ENCODE measurements at regions not wholly inside any gene's neighbourhood (a gene's known extent, or its start where the extent isn't known, plus 50 kb on each side); places are given as distances from the start of the nearest gene placed in this dataset.

DNA sequence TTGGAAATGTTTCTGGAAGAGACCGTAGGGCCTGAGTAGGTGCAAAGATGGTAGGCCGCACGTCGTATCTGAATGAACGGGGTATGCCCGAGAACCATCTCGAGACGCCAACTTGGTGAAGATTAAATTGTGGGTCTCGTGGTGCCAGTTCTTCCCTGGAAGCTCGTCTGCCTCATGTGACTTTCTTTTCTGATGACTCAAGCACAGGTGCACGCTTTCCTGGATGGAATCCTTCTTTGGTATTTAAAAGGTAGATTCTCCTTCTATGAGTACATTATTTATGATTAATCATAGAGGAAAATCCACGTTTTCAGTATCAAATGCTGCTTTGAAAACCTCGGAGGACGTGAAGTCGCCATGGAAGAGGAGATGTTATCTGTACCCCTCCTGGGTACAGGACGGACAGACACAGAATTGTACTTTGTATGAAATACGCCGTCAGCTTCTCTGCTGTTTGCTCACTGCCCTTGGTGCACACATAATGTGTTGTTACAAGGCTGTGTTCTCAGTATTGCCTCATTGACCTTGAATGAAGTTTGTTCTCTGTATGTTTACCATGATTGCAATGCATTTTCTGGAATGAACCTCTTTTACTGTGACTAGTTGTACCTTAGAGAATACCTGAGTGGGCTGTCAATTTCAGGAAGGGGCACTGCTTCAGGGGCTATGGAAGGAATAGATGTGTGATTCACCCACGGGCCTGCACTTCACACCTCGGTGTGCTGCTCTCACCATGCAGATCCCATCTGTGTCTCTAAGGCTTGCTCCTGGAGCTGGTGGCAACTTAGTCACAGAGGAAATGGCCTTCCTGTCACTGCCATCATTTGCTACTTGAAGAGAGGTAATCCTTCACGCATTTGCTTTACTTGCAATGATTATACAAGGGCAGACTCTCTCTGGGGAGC, 137.3 kb upstream of the RTL1 start:
- in situ Hi-C loops (cut with HindIII; ENCODE audit: low sequenced_read_pairs) = no loop called here
- DNase-seq (ENCODE audit: low read depth, low spot score) = no peak
- TF ChIP-seq, protein P1, sequence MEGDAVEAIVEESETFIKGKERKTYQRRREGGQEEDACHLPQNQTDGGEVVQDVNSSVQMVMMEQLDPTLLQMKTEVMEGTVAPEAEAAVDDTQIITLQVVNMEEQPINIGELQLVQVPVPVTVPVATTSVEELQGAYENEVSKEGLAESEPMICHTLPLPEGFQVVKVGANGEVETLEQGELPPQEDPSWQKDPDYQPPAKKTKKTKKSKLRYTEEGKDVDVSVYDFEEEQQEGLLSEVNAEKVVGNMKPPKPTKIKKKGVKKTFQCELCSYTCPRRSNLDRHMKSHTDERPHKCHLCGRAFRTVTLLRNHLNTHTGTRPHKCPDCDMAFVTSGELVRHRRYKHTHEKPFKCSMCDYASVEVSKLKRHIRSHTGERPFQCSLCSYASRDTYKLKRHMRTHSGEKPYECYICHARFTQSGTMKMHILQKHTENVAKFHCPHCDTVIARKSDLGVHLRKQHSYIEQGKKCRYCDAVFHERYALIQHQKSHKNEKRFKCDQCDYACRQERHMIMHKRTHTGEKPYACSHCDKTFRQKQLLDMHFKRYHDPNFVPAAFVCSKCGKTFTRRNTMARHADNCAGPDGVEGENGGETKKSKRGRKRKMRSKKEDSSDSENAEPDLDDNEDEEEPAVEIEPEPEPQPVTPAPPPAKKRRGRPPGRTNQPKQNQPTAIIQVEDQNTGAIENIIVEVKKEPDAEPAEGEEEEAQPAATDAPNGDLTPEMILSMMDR (IDR thresholded peaks at IDR 0.05; ENCODE audit: low read depth, low read length) = no peak
- no peak overlapping the region for H3K4me3 ChIP-seq (ENCODE audit: low read depth, low read length)

DNA sequence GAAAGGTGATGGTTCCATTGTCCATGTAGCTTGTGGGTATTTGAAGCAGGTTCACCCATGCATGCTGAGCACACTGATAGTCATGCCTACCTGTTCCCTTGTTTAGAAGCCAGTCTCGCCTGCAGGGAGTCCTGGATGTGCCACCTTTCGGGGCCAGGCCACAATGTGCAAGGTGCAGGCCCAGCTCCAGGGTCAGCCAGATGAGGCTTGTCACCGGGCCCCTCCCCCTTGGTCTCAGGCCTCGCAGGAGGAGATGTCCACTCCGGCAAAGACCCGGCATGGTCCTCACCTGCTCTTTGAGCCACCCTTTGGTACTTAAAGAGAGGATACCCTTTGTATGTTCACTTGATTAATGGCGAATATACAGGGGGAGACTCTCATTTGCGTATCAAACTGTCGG, 140.4 kb upstream of the RTL1 start:
- TF ChIP-seq, protein P1 (IDR thresholded peaks at IDR 0.05; ENCODE audit: low read depth, low read length) = no peak
- in situ Hi-C loops (cut with HindIII; ENCODE audit: low sequenced_read_pairs) = no loop called here
- H3K4me3 ChIP-seq (ENCODE audit: low read depth, low read length) = no peak overlapping the region
- no peak for DNase-seq (ENCODE audit: low read depth, low spot score)

- in situ Hi-C loops (cut with HindIII; ENCODE audit: low sequenced_read_pairs) = no loop called here
- no peak for DNase-seq (ENCODE audit: low read depth, low spot score)
- TF ChIP-seq, protein P1 (IDR thresholded peaks at IDR 0.05; ENCODE audit: low read depth, low read length) = no peak
- H3K4me3 ChIP-seq (ENCODE audit: low read depth, low read length) = no peak overlapping the region
Observed at GRCh38 chr14:101044741-101045140, 141.2 kb upstream of the RTL1 start.

- DNase-seq (ENCODE audit: low read depth, low spot score) = no peak
- in situ Hi-C loops (cut with HindIII; ENCODE audit: low sequenced_read_pairs) = no loop called here
- H3K4me3 ChIP-seq (ENCODE audit: low read depth, low read length) = no peak overlapping the region
- TF ChIP-seq, protein P1 (IDR thresholded peaks at IDR 0.05; ENCODE audit: low read depth, low read length) = no peak
Observed at GRCh38 chr14:101045511-101045910, 142.0 kb upstream of the RTL1 start.

DNA sequence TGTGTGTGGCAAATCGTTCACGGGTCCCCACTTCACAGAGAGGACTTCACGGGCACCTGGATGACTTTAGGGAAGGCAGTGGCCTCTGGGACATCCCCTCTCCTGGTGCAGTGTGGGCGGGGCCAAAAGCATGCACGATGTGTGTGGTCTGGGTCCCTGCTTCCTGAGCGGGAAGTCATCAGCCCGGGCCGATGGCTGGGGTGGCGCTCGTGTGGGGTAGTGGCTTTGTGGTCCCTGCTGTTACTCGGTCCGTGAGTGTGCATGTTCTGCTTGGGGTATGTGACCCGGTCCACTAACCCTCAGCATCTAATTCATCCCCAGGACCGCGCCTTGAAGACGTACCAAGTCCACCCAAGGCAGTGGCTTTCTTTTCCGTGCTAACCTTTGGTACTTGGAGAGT, 142.5 kb upstream of the RTL1 start:
- TF ChIP-seq, protein P1 (IDR thresholded peaks at IDR 0.05; ENCODE audit: low read depth, low read length) = no peak
- DNase-seq (ENCODE audit: low read depth, low spot score) = no peak
- in situ Hi-C loops (cut with HindIII; ENCODE audit: low sequenced_read_pairs) = no loop called here
- no peak overlapping the region for H3K4me3 ChIP-seq (ENCODE audit: low read depth, low read length)

- TF ChIP-seq, protein P1 (IDR thresholded peaks at IDR 0.05; ENCODE audit: low read depth, low read length) = no peak
- DNase-seq (ENCODE audit: low read depth, low spot score) = no peak
- in situ Hi-C loops (cut with HindIII; ENCODE audit: low sequenced_read_pairs) = no loop called here
- H3K4me3 ChIP-seq (ENCODE audit: low read depth, low read length) = no peak overlapping the region
Observed at GRCh38 chr14:101047326-101047725, 143.8 kb upstream of the RTL1 start.

Measured in astrocyte of the spinal cord (primary cell).